Transverse colon (tissue), 4 donors: ENCODE measurements at regions not wholly inside any gene's neighbourhood (a gene's known extent, or its start where the extent isn't known, plus 50 kb on each side); places are given as distances from the start of the nearest gene placed in this dataset.

ENCODE experiments used
- DNase-seq: peaks from one replicate; pipeline ENCODE4 v3.0.0-alpha.2; 2019
- H3K27ac ChIP-seq, 4 donors: fragments of 200-600 bp; sonication (generic); 2 replicates each; pipeline ENCODE4 v1.5.1; 2016 to 2018; ENCODE audit warnings: inconsistent platforms in 4 of 4
- H3K27me3 ChIP-seq: fragments of 200-600 bp; sonication (generic); 2 replicates; pipeline ENCODE4 v1.5.1; 2017; ENCODE audit warnings: inconsistent platforms
- H3K36me3 ChIP-seq, 4 donors: fragments of 200-600 bp; sonication (generic); 2 replicates each; pipeline ENCODE4 v1.5.1; 2017 to 2019; ENCODE audit warnings: inconsistent platforms in 4 of 4
- H3K4me1 ChIP-seq, 4 donors: fragments of 200-600 bp; sonication (generic); 2 replicates each; pipeline ENCODE4 v1.5.1; 2017 to 2020; ENCODE audit warnings: inconsistent platforms in 4 of 4
- H3K4me3 ChIP-seq, 4 donors: fragments of 200-600 bp; sonication (generic); 1 replicate in 1 of 4; 2 replicates in 3 of 4; pipeline versions ENCODE4 v1.5.1 to v1.6.1; 2017 to 2019; ENCODE audit warnings: inconsistent platforms in 4 of 4
- H3K9me3 ChIP-seq, 2 donors: fragments of 200-600 bp; sonication (generic); 2 replicates each; pipeline ENCODE4 v1.5.1; 2017 to 2019; ENCODE audit warnings: inconsistent platforms in 2 of 2
- EP300 ChIP-seq: sonication (generic); formaldehyde crosslinking; IDR thresholded peaks from one replicate; pipeline ENCODE4 v1.6.1; 2017; ENCODE audit warnings: antibody characterized with exemption, low read depth
- POLR2A ChIP-seq: fragments of 450-650 bp; IDR thresholded peaks from one replicate; pipeline ENCODE4 v1.6.1; 2016; ENCODE audit warnings: antibody characterized with exemption, mild to moderate bottlenecking, moderate library complexity
- POLR2AphosphoS5 ChIP-seq, 3 donors: sonication (generic); formaldehyde crosslinking; IDR thresholded peaks; one replicate each; pipeline ENCODE4 v1.6.1; 2016; ENCODE audit warnings: antibody characterized with exemption in 3 of 3
- WGBS, 2 donors: methylation state at CpG; one replicate each; pipeline ENCODE4 v1.1.5; 2018; ENCODE audit warnings: low coverage in 1 of 2; 5-methylcytosine and 5-hydroxymethylcytosine counted together
- in situ Hi-C, 4 donors: fragments of 200-750 bp; cut with MboI; loops; one replicate each; pipeline versions ENCODE4 v1.15.0 to v1.15.1; 2017; ENCODE audit warnings: low sequenced_read_pairs in 3 of 4, low pct_ligation_motif_present in 1 of 4, low pct_unique_long_range_greater_than_20kb in 1 of 4
- intact Hi-C: fragments of 100-400 bp; cut with DNase I; formaldehyde crosslinking; loops from one replicate; pipeline ENCODE4 v1.15.1; 2023; ENCODE audit warnings: low total_unique reads
- TF ChIP-seq, protein P1 (sequence below), 5 experiments: fragments of 200-600 bp in 3 of 5; fragments of 450-650 bp in 2 of 5; sonication (generic) in 3 of 5; IDR thresholded peaks; 1 replicate in 2 of 5; 2 replicates in 3 of 5; pipeline ENCODE4 v1.5.1; 2016 to 2017; ENCODE audit warnings: antibody characterized with exemption in 5 of 5, inconsistent platforms in 3 of 5, mild to moderate bottlenecking in 2 of 5, moderate library complexity in 1 of 5

DNA sequence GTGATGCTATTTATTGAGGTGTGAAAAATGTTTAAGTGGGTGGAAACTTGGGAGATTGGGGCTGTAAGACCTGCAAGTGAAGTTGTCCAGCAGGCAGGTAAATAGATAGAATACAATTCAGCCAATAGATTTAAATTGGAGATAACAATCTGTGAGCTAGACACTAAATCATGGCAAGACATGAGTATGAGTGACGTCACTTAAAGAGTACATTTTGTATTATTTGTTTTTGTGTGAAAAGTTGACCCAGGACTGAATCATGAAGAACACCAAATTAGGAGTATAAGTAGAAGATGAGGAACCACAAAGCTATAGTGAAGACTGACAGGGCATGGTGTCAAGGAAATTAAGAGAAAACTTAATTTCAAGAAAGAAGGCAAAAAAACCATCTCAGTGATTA is 249.1 kb upstream of the SEMA3C start:
- no peak for DNase-seq
- H3K9me3 ChIP-seq, result no peaks in the 10 kb centered on the region
- TF ChIP-seq POLR2A, result no peak
- TF ChIP-seq, protein P1, sequence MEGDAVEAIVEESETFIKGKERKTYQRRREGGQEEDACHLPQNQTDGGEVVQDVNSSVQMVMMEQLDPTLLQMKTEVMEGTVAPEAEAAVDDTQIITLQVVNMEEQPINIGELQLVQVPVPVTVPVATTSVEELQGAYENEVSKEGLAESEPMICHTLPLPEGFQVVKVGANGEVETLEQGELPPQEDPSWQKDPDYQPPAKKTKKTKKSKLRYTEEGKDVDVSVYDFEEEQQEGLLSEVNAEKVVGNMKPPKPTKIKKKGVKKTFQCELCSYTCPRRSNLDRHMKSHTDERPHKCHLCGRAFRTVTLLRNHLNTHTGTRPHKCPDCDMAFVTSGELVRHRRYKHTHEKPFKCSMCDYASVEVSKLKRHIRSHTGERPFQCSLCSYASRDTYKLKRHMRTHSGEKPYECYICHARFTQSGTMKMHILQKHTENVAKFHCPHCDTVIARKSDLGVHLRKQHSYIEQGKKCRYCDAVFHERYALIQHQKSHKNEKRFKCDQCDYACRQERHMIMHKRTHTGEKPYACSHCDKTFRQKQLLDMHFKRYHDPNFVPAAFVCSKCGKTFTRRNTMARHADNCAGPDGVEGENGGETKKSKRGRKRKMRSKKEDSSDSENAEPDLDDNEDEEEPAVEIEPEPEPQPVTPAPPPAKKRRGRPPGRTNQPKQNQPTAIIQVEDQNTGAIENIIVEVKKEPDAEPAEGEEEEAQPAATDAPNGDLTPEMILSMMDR (IDR thresholded peaks at IDR 0.05), result no peak
- TF ChIP-seq EP300, result no peak
- TF ChIP-seq POLR2AphosphoS5 (IDR thresholded peaks at IDR 0.05), result no peak
- in situ Hi-C loops, result no loop called here
- intact Hi-C loops, result no loop called here
- H3K4me1 ChIP-seq, result no peaks in the 10 kb centered on the region
- no peak overlapping the region for H3K27ac ChIP-seq
- no peaks in the 10 kb centered on the region for H3K27me3 ChIP-seq
- WGBS, 2 donors, result 94 to 100% methylated on average over 1 of the region's 1 CpG
- no peak overlapping the region for H3K4me3 ChIP-seq
- H3K36me3 ChIP-seq, result no peaks in the 10 kb centered on the region

DNA sequence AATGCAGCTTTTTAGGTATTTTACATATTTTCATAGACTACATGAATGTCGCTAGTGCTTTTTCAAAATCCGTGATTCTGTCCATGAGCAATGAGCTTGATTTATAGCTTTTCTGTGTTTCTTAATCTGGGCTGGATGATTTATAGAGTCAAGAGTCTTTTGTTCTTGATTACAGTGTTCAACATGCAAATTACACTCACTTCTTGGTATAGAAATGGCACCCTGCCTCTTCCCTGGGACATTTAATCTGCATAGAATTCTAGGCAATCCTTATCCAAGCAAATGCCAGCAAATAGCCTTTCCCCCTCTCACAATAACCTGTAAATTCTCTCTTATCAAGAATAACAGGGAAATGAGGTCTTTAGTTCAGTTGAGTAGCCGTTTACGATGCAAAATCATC is 246.2 kb upstream of the SEMA3C start:
- Histone ChIP-seq H3K4me1 (no peaks in the 10 kb centered on the region), H3K27me3 (no peaks in the 10 kb centered on the region), H3K4me3 (no peak overlapping the region), H3K27ac (no peak overlapping the region), H3K9me3 (no peaks in the 10 kb centered on the region), H3K36me3 (no peaks in the 10 kb centered on the region)
- in situ Hi-C loops, result no loop called here
- 82 to 95% methylated on average over 4 of the region's 4 CpGs for WGBS, 2 donors
- intact Hi-C loops, result no loop called here
- DNase-seq, result no peak
- TF ChIP-seq, protein P1 (IDR thresholded peaks at IDR 0.05), result no peak
- TF ChIP-seq POLR2A (no peak), POLR2AphosphoS5 (IDR thresholded peaks at IDR 0.05) (no peak), EP300 (no peak)

DNA sequence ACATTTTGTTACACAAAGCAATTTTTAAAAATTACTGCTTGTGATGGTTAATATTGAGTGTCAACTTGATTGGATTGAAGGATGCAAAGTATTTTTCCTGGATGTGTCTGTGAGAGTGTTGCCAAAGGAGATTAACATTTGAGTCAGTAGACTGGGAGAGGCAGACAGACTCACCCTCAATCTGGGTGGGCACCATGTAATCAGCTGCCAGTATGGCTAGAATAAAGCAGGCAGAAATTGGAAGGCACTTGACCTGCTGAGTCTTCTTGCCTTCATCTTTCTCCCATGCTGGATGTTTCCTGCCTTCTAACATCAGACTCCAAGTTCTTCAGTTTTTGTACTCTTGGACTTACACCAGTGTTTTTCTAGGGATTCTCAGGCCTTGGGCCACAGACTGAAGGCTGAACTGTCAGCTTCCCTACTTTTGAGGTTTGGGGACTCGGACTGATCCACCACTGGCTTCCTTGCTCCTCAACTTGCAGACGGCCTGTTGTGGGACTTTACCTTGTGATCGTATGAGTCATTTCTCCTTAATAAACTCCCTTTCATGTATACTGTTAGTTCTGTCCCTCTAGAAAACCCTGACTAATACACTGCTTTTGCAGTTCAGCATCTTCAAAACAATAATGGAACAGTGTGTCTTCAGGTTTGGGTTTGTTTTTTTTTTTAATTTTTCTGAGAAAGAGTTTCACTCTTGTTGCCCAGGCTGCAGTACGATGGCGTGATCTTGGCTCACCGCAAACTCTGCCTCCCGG is 244.1 kb upstream of the SEMA3C start:
- DNase-seq, result no peak
- TF ChIP-seq POLR2AphosphoS5 (IDR thresholded peaks at IDR 0.05) (no peak), EP300 (no peak), POLR2A (no peak)
- TF ChIP-seq, protein P1 (IDR thresholded peaks at IDR 0.05), result no peak
- 97% methylated on average over 6 to 7 of the region's 7 CpGs for WGBS, 2 donors
- in situ Hi-C loops (no loop called here), intact Hi-C loops (no loop called here)
- Histone ChIP-seq H3K9me3 (no peaks in the 10 kb centered on the region), H3K27me3 (no peaks in the 10 kb centered on the region), H3K36me3 (no peaks in the 10 kb centered on the region), H3K4me1 (no peaks in the 10 kb centered on the region), H3K27ac (no peak overlapping the region), H3K4me3 (no peak overlapping the region)

DNA sequence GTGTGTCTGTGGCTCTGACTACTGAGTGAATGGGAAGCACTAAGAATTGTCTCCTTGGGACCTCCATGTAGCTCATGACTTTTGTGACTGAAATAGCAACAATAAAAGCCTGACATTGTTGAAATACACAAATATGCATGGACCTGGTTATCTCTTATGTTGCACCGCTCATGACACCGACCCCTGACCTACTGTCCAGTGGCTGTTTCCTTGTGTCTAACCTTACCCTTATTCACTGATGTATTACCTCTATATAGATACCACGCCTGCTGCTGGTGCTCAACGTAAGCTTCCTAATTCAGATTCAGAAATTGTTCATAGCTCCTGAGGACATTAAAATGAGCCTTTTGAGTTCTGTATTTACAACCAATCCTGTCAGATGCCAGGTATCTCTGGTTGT is 243.4 kb upstream of the SEMA3C start:
- H3K4me1 ChIP-seq, result no peaks in the 10 kb centered on the region
- H3K4me3 ChIP-seq, result no peak overlapping the region
- intact Hi-C loops, result no loop called here
- H3K27me3 ChIP-seq, result no peaks in the 10 kb centered on the region
- 83 to 84% methylated on average over 4 of the region's 4 CpGs for WGBS, 2 donors
- no peak overlapping the region for H3K27ac ChIP-seq
- in situ Hi-C loops, result no loop called here
- H3K36me3 ChIP-seq, result no peaks in the 10 kb centered on the region
- no peak for DNase-seq
- TF ChIP-seq EP300, result no peak
- no peak for TF ChIP-seq POLR2A
- TF ChIP-seq POLR2AphosphoS5 (IDR thresholded peaks at IDR 0.05), result no peak
- TF ChIP-seq, protein P1 (IDR thresholded peaks at IDR 0.05), result no peak
- no peaks in the 10 kb centered on the region for H3K9me3 ChIP-seq
